ENCODE measurements at regions not wholly inside any gene's neighbourhood (a gene's known extent, or its start where the extent isn't known, plus 50 kb on each side); places are given as distances from the start of the nearest gene placed in this dataset.
"Not testable (repeated sequence)": the region's sequence is repeated elsewhere in the genome, so short reads cannot be mapped to it uniquely, and the experiment has no call there.

GRCh38 chr12:67070604-67071003 lies 198.6 kb upstream of the CAND1 start:
- TF ChIP-seq JUND (IDR thresholded peaks at IDR 0.05; ENCODE audit: low read depth), result no peak
- in situ Hi-C loops (cut with HindIII; ENCODE audit: low pct_unique_long_range_greater_than_20kb, low sequenced_read_pairs), result no loop called here
- DNase-seq (ENCODE audit: low read depth in 1 of 2, low spot score in 1 of 2), result no peak

- in situ Hi-C loops (cut with HindIII; ENCODE audit: low pct_unique_long_range_greater_than_20kb, low sequenced_read_pairs); DNase-seq (ENCODE audit: low read depth in 1 of 2, low spot score in 1 of 2): not testable (repeated sequence)
These were observed 196.9 kb upstream of the CAND1 start for GRCh38 chr12:67072281-67072680.

GRCh38 chr12:67073336-67073735 lies 195.8 kb upstream of the CAND1 start:
- in situ Hi-C loops (cut with HindIII; ENCODE audit: low pct_unique_long_range_greater_than_20kb, low sequenced_read_pairs), result no loop called here
- DNase-seq (ENCODE audit: low read depth in 1 of 2, low spot score in 1 of 2), result no peak
- TF ChIP-seq JUND (IDR thresholded peaks at IDR 0.05; ENCODE audit: low read depth), result no peak

- DNase-seq (ENCODE audit: low read depth in 1 of 2, low spot score in 1 of 2), result no peak
- TF ChIP-seq JUND (IDR thresholded peaks at IDR 0.05; ENCODE audit: low read depth), result no peak
- in situ Hi-C loops (cut with HindIII; ENCODE audit: low pct_unique_long_range_greater_than_20kb, low sequenced_read_pairs), result no loop called here
These were observed 195.1 kb upstream of the CAND1 start for GRCh38 chr12:67074072-67074471.

- no peak for DNase-seq (ENCODE audit: low read depth in 1 of 2, low spot score in 1 of 2)
- TF ChIP-seq JUND (IDR thresholded peaks at IDR 0.05; ENCODE audit: low read depth), result no peak
- in situ Hi-C loops (cut with HindIII; ENCODE audit: low pct_unique_long_range_greater_than_20kb, low sequenced_read_pairs), result no loop called here
These were observed 191.5 kb upstream of the CAND1 start for GRCh38 chr12:67077617-67078016.

GRCh38 chr12:67078957-67079356 lies 190.2 kb upstream of the CAND1 start:
- no peak for TF ChIP-seq JUND (IDR thresholded peaks at IDR 0.05; ENCODE audit: low read depth)
- in situ Hi-C loops (cut with HindIII; ENCODE audit: low pct_unique_long_range_greater_than_20kb, low sequenced_read_pairs), result no loop called here
- no peak for DNase-seq (ENCODE audit: low read depth in 1 of 2, low spot score in 1 of 2)

- in situ Hi-C loops (cut with HindIII; ENCODE audit: low pct_unique_long_range_greater_than_20kb, low sequenced_read_pairs), result no loop called here
- TF ChIP-seq JUND (IDR thresholded peaks at IDR 0.05; ENCODE audit: low read depth), result no peak
- DNase-seq (ENCODE audit: low read depth in 1 of 2, low spot score in 1 of 2), result no peak
These were observed 188.5 kb upstream of the CAND1 start for GRCh38 chr12:67080637-67081036.

- no peak for TF ChIP-seq JUND (IDR thresholded peaks at IDR 0.05; ENCODE audit: low read depth)
- no peak for DNase-seq (ENCODE audit: low read depth in 1 of 2, low spot score in 1 of 2)
- in situ Hi-C loops (cut with HindIII; ENCODE audit: low pct_unique_long_range_greater_than_20kb, low sequenced_read_pairs), result no loop called here
These were observed 186.9 kb upstream of the CAND1 start for GRCh38 chr12:67082221-67082620.

- TF ChIP-seq JUND (IDR thresholded peaks at IDR 0.05; ENCODE audit: low read depth), result no peak
- peak; percentile 26 to 72 for DNase-seq (ENCODE audit: low read depth in 1 of 2, low spot score in 1 of 2)
- in situ Hi-C loops (cut with HindIII; ENCODE audit: low pct_unique_long_range_greater_than_20kb, low sequenced_read_pairs), result no loop called here
These were observed 183.5 kb upstream of the CAND1 start for GRCh38 chr12:67085699-67086098.

- in situ Hi-C loops (cut with HindIII; ENCODE audit: low pct_unique_long_range_greater_than_20kb, low sequenced_read_pairs), result no loop called here
- no peak for TF ChIP-seq JUND (IDR thresholded peaks at IDR 0.05; ENCODE audit: low read depth)
- no peak for DNase-seq (ENCODE audit: low read depth in 1 of 2, low spot score in 1 of 2)
These were observed 183.0 kb upstream of the CAND1 start for GRCh38 chr12:67086116-67086515.

GRCh38 chr12:67088401-67089118 lies 180.6 kb upstream of the CAND1 start:
- DNase-seq (ENCODE audit: low read depth in 1 of 2, low spot score in 1 of 2), result no peak
- no peak for TF ChIP-seq JUND (IDR thresholded peaks at IDR 0.05; ENCODE audit: low read depth)
- in situ Hi-C loops (cut with HindIII; ENCODE audit: low pct_unique_long_range_greater_than_20kb, low sequenced_read_pairs), result no loop called here

GRCh38 chr12:67091204-67091603 lies 178.0 kb upstream of the CAND1 start:
- no peak for TF ChIP-seq JUND (IDR thresholded peaks at IDR 0.05; ENCODE audit: low read depth)
- in situ Hi-C loops (cut with HindIII; ENCODE audit: low pct_unique_long_range_greater_than_20kb, low sequenced_read_pairs), result no loop called here
- DNase-seq (ENCODE audit: low read depth in 1 of 2, low spot score in 1 of 2), result peak in 1 of 2 experiments; percentile 13

GRCh38 chr12:67091678-67092077 lies 177.5 kb upstream of the CAND1 start:
- no peak for TF ChIP-seq JUND (IDR thresholded peaks at IDR 0.05; ENCODE audit: low read depth)
- in situ Hi-C loops (cut with HindIII; ENCODE audit: low pct_unique_long_range_greater_than_20kb, low sequenced_read_pairs), result no loop called here
- no peak for DNase-seq (ENCODE audit: low read depth in 1 of 2, low spot score in 1 of 2)

- DNase-seq (ENCODE audit: low read depth in 1 of 2, low spot score in 1 of 2); in situ Hi-C loops (cut with HindIII; ENCODE audit: low pct_unique_long_range_greater_than_20kb, low sequenced_read_pairs): not testable (repeated sequence)
These were observed 176.2 kb upstream of the CAND1 start for GRCh38 chr12:67092934-67093333.
